ENCODE measurements at regions not wholly inside any gene's neighbourhood (a gene's known extent, or its start where the extent isn't known, plus 50 kb on each side); places are given as distances from the start of the nearest gene placed in this dataset.

DNA sequence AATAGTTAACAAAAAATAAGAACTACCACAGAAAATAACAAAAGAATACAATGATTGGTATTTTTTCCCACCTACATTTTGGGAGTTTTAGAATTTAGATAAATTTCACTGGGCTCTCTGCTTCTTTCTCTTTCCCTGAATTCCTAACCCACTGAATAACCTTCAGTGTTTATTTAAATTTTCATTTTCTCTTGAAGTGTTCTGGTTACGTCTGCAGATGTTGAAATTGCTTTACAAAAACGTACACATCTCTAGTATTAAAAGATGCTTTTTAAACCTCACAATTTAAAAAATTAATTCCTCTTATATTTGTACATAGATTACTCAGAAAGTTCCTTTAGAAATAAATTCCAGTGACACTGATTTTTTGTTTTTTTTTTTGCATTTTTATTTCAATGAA lies 158.7 kb upstream of the TUT7 start:
- TF ChIP-seq, protein P1, sequence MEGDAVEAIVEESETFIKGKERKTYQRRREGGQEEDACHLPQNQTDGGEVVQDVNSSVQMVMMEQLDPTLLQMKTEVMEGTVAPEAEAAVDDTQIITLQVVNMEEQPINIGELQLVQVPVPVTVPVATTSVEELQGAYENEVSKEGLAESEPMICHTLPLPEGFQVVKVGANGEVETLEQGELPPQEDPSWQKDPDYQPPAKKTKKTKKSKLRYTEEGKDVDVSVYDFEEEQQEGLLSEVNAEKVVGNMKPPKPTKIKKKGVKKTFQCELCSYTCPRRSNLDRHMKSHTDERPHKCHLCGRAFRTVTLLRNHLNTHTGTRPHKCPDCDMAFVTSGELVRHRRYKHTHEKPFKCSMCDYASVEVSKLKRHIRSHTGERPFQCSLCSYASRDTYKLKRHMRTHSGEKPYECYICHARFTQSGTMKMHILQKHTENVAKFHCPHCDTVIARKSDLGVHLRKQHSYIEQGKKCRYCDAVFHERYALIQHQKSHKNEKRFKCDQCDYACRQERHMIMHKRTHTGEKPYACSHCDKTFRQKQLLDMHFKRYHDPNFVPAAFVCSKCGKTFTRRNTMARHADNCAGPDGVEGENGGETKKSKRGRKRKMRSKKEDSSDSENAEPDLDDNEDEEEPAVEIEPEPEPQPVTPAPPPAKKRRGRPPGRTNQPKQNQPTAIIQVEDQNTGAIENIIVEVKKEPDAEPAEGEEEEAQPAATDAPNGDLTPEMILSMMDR (IDR thresholded peaks at IDR 0.05; ENCODE audit: poor library complexity), result no peak
- no peak for TF ChIP-seq EZH2phosphoT487 (IDR thresholded peaks at IDR 0.05; ENCODE audit: low read depth, severe bottlenecking, unreplicated experiment)

Data from hepatocyte (in vitro differentiated cells).